ENCODE measurements at regions not wholly inside any gene's neighbourhood (a gene's known extent, or its start where the extent isn't known, plus 50 kb on each side); places are given as distances from the start of the nearest gene placed in this dataset.

DNA sequence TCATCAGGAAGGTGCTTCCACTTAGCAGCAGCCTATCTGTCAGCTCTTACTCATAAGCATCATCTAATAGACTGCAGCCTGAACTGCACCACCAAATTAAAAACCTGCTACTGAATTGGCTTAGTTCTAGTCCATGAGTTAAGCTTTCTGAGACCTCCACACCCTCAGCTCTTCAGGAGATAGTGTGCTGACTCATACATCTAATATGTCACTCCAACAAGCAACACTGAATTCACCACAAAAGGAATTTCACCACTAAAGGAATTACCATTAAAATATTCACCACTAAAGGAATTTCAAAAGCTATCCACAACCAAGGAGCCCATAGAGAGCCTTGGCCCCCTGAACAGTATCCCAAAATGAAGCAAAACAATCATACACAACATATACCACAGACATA, 418.5 kb upstream of the RORB start:
- TF ChIP-seq, protein P1, sequence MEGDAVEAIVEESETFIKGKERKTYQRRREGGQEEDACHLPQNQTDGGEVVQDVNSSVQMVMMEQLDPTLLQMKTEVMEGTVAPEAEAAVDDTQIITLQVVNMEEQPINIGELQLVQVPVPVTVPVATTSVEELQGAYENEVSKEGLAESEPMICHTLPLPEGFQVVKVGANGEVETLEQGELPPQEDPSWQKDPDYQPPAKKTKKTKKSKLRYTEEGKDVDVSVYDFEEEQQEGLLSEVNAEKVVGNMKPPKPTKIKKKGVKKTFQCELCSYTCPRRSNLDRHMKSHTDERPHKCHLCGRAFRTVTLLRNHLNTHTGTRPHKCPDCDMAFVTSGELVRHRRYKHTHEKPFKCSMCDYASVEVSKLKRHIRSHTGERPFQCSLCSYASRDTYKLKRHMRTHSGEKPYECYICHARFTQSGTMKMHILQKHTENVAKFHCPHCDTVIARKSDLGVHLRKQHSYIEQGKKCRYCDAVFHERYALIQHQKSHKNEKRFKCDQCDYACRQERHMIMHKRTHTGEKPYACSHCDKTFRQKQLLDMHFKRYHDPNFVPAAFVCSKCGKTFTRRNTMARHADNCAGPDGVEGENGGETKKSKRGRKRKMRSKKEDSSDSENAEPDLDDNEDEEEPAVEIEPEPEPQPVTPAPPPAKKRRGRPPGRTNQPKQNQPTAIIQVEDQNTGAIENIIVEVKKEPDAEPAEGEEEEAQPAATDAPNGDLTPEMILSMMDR (IDR thresholded peaks at IDR 0.05): no peak
- TF ChIP-seq EZH2phosphoT487 (IDR thresholded peaks at IDR 0.05) (no peak), EZH2 (IDR thresholded peaks at IDR 0.05) (no peak)
